Left ventricle myocardium inferior (tissue), 1 donor: ENCODE measurements at regions not wholly inside any gene's neighbourhood (a gene's known extent, or its start where the extent isn't known, plus 50 kb on each side); places are given as distances from the start of the nearest gene placed in this dataset.

Experiments used
- DNase-seq: peaks from one replicate; pipeline ENCODE4 v3.0.0-alpha.2; 2020
- H3K27ac ChIP-seq: fragments of 200-600 bp; replicated peaks from 2 replicates; pipeline ENCODE4 v1.8.0; 2021
- H3K27me3 ChIP-seq: fragments of 200-600 bp; 2 replicates; pipeline ENCODE4 v1.8.0; 2021; ENCODE audit warnings: low read depth
- H3K36me3 ChIP-seq: fragments of 200-600 bp; 2 replicates; pipeline ENCODE4 v1.8.0; 2021
- H3K4me1 ChIP-seq: fragments of 200-600 bp; 2 replicates; pipeline ENCODE4 v1.8.0; 2021
- H3K4me3 ChIP-seq: fragments of 200-600 bp; 2 replicates; pipeline ENCODE4 v1.8.0; 2021; ENCODE audit warnings: mild to moderate bottlenecking, moderate library complexity
- H3K9me3 ChIP-seq: fragments of 200-600 bp; replicated peaks from 2 replicates; pipeline ENCODE4 v1.8.0; 2021
- intact Hi-C: fragments of 100-400 bp; cut with micrococcal nuclease; formaldehyde crosslinking; loops from one replicate; pipeline ENCODE4 v1.11.0; 2022
- TF ChIP-seq, protein P1 (sequence below): fragments of 200-600 bp; IDR thresholded peaks from 2 replicates; pipeline ENCODE4 v1.8.0; 2021; ENCODE audit warnings: antibody characterized with exemption, mild to moderate bottlenecking, borderline replicate concordance
- donor health status: DM: no; HTN: yes; CAD: no; lungs with severe emphysema.

DNA sequence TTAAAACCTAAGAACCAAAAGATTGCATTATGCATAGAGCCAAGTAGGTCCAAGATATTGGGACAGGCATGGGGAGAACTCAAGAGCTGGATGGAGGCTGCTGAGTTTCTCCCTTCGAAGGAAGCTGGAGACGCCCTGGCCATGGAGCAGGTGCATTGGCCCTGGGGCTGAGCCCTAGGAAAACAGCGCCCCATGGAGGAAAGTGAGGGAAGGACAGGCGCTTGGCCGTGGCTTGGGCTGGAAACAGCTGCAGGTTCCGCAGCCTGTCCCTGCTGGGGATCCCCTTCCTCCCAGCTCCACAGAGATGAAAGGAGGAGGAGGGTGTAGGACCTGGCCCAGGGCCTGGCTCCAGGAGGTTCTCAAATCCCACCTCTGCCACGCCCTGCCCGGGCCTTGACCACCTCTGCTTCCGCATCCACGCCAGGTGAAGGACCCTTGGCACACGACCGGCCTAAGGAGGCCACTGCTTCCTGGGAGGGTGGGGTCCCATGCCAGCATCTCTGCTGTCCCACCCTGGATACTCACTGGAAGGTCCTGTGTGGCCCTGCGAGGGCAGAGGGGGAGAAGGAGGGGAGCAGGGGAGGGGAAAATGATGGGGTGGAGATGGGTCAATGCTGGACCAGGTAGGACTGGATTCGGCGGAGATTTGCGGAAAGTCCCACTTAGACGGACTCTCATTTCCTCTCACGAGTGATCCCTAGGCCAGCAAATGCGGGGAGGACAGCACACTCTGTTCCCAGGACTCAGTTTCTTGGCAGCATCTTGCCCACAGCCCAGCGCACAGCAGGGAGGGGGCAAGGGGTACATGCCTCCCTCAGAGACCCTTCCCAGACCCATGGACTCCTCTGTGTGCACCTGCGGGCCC, 258.6 kb upstream of the TCERG1L start:
- Histone ChIP-seq H3K36me3 (no peaks in the 10 kb centered on the region), H3K4me1 (no peaks in the 10 kb centered on the region), H3K27ac (no peak overlapping the region), H3K9me3 (peaks cover 18% of the 10 kb centered on the region), H3K27me3 (peaks cover 72% of the 10 kb centered on the region), H3K4me3 (no peak overlapping the region)
- intact Hi-C loops, result no loop called here
- no peak for DNase-seq
- TF ChIP-seq, protein P1, sequence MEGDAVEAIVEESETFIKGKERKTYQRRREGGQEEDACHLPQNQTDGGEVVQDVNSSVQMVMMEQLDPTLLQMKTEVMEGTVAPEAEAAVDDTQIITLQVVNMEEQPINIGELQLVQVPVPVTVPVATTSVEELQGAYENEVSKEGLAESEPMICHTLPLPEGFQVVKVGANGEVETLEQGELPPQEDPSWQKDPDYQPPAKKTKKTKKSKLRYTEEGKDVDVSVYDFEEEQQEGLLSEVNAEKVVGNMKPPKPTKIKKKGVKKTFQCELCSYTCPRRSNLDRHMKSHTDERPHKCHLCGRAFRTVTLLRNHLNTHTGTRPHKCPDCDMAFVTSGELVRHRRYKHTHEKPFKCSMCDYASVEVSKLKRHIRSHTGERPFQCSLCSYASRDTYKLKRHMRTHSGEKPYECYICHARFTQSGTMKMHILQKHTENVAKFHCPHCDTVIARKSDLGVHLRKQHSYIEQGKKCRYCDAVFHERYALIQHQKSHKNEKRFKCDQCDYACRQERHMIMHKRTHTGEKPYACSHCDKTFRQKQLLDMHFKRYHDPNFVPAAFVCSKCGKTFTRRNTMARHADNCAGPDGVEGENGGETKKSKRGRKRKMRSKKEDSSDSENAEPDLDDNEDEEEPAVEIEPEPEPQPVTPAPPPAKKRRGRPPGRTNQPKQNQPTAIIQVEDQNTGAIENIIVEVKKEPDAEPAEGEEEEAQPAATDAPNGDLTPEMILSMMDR, result no peak

GRCh38 chr10:131570716-131571307, 259.3 kb upstream of the TCERG1L start:
- Histone ChIP-seq H3K4me3 (no peak overlapping the region), H3K27ac (no peak overlapping the region), H3K36me3 (no peaks in the 10 kb centered on the region), H3K9me3 (peaks cover 11% of the 10 kb centered on the region), H3K27me3 (peaks cover 78% of the 10 kb centered on the region), H3K4me1 (no peaks in the 10 kb centered on the region)
- intact Hi-C loops, result no loop called here
- TF ChIP-seq, protein P1, result no peak
- DNase-seq, result no peak

DNA sequence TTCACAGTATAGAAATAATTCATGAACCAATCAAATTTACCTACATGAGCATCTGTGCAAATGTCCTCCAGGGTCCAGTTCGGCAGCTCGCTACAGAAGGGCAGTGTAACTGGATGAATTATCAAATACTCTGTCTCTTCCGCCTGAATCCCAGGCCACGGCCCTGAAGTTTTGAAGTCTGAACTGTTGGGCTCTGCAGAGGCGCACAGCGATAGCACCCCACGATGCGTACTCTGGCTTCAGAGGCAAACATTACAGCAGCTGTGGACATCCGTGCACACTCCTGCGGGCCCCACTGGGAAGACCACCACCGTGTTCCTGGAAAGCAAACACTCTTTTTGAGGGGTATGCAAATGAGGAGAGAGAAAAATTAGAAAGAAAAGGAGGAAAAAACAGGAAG, 259.8 kb upstream of the TCERG1L start:
- TF ChIP-seq, protein P1, result no peak
- no peak overlapping the region for H3K4me3 ChIP-seq

GRCh38 chr10:131571865-131572264, 260.3 kb upstream of the TCERG1L start:
- TF ChIP-seq, protein P1, result no peak
- DNase-seq, result no peak
- H3K27ac ChIP-seq, result no peak overlapping the region
- H3K27me3 ChIP-seq, result peaks cover 77% of the 10 kb centered on the region
- H3K4me3 ChIP-seq, result no peak overlapping the region
- H3K4me1 ChIP-seq, result no peaks in the 10 kb centered on the region
- H3K36me3 ChIP-seq, result no peaks in the 10 kb centered on the region
- H3K9me3 ChIP-seq, result peaks cover under 1% of the 10 kb centered on the region
- intact Hi-C loops, result no loop called here

More for the DNA sequence above, 259.8 kb upstream of the TCERG1L start:
- H3K27me3 ChIP-seq, result peaks cover 81% of the 10 kb centered on the region
- no peak overlapping the region for H3K27ac ChIP-seq
- H3K36me3 ChIP-seq, result no peaks in the 10 kb centered on the region
- intact Hi-C loops, result no loop called here
- peaks cover 5% of the 10 kb centered on the region for H3K9me3 ChIP-seq
- no peaks in the 10 kb centered on the region for H3K4me1 ChIP-seq
- DNase-seq, result no peak

DNA sequence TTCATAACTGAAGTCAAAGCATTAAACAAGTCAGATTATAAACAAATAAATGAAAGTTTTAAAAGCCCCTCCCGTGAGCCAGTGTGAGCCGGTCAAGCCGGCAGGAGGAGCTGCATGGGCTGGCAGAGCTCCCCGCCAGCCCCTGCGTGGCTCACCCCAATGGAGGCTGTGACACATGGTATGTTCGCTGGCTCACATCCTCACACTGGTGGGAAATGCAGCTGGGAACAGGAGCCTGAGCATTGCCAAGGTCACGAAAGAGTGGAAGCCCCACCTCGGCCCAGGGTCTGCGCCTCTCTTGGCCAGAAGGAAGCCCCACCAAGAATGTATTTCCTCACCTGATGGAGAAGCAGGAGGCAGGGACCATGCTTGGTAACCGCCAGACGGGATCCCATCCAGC, 261.7 kb upstream of the TCERG1L start:
- DNase-seq, result no peak
- intact Hi-C loops, result no loop called here
- H3K4me3 ChIP-seq, result no peak overlapping the region
- no peaks in the 10 kb centered on the region for H3K9me3 ChIP-seq
- H3K36me3 ChIP-seq, result no peaks in the 10 kb centered on the region
- no peaks in the 10 kb centered on the region for H3K4me1 ChIP-seq
- H3K27ac ChIP-seq, result no peak overlapping the region
- TF ChIP-seq, protein P1, result no peak
- peaks cover 63% of the 10 kb centered on the region for H3K27me3 ChIP-seq
